ENCODE measurements at regions not wholly inside any gene's neighbourhood (a gene's known extent, or its start where the extent isn't known, plus 50 kb on each side); places are given as distances from the start of the nearest gene placed in this dataset.

- Histone ChIP-seq H3K79me2 (ENCODE audit: insufficient read depth, low read length) (no peaks in the 10 kb centered on the region), H3K36me3 (ENCODE audit: insufficient read depth, low read length) (no peaks in the 10 kb centered on the region), H3K9ac (ENCODE audit: low read depth, low read length) (no peak overlapping the region), H2AFZ (ENCODE audit: low read depth, low read length) (no peak overlapping the region), H3K27ac (ENCODE audit: low read length) (no peak overlapping the region), H3K9me3 (ENCODE audit: insufficient read depth, low read length, severe bottlenecking) (no peaks in the 10 kb centered on the region), H3K4me2 (ENCODE audit: insufficient read depth, low read length) (no peak overlapping the region), H3K4me1 (ENCODE audit: insufficient read depth, low read length) (no peaks in the 10 kb centered on the region), H3K4me3 (ENCODE audit: low read depth in 1 of 2, low read length in 2 of 2) (no peak overlapping the region), H3K27me3 (ENCODE audit: insufficient read depth, low read length, poor library complexity) (no peaks in the 10 kb centered on the region), H4K20me1 (ENCODE audit: insufficient read depth, low read length) (no peaks in the 10 kb centered on the region)
- no peak for TF ChIP-seq CTCF (IDR thresholded peaks at IDR 0.05; ENCODE audit: borderline replicate concordance, extremely low read depth, low read length, poor library complexity, severe bottlenecking)
- TF ChIP-seq EZH2 (IDR thresholded peaks at IDR 0.05; ENCODE audit: borderline replicate concordance, low read depth, low read length, severe bottlenecking): no peak
- ATAC-seq (ENCODE audit: insufficient read depth, low read depth): no peak
- DNase-seq: no peak
These were observed 1176.9 kb downstream of the TYW1 start for GRCh38 chr7:68173513-68173912.

- no peak for TF ChIP-seq EZH2 (IDR thresholded peaks at IDR 0.05; ENCODE audit: borderline replicate concordance, low read depth, low read length, severe bottlenecking)
- peak; percentile 79 for TF ChIP-seq CTCF (IDR thresholded peaks at IDR 0.05; ENCODE audit: borderline replicate concordance, extremely low read depth, low read length, poor library complexity, severe bottlenecking)
- H3K4me1 ChIP-seq (ENCODE audit: insufficient read depth, low read length): no peaks in the 10 kb centered on the region
- no peak overlapping the region for H3K4me2 ChIP-seq (ENCODE audit: insufficient read depth, low read length)
- H3K36me3 ChIP-seq (ENCODE audit: insufficient read depth, low read length): no peaks in the 10 kb centered on the region
- H3K4me3 ChIP-seq (ENCODE audit: low read depth in 1 of 2, low read length in 2 of 2): no peak overlapping the region
- DNase-seq (peak; percentile 46), ATAC-seq (ENCODE audit: insufficient read depth, low read depth) (no peak)
- no peak overlapping the region for H3K9ac ChIP-seq (ENCODE audit: low read depth, low read length)
- H4K20me1 ChIP-seq (ENCODE audit: insufficient read depth, low read length): no peaks in the 10 kb centered on the region
- H3K27me3 ChIP-seq (ENCODE audit: insufficient read depth, low read length, poor library complexity): no peaks in the 10 kb centered on the region
- H2AFZ ChIP-seq (ENCODE audit: low read depth, low read length): no peak overlapping the region
- no peaks in the 10 kb centered on the region for H3K9me3 ChIP-seq (ENCODE audit: insufficient read depth, low read length, severe bottlenecking)
- no peaks in the 10 kb centered on the region for H3K79me2 ChIP-seq (ENCODE audit: insufficient read depth, low read length)
- no peak overlapping the region for H3K27ac ChIP-seq (ENCODE audit: low read length)
These were observed 1180.3 kb downstream of the TYW1 start for GRCh38 chr7:68176974-68177373.

- no peak for TF ChIP-seq EZH2 (IDR thresholded peaks at IDR 0.05; ENCODE audit: borderline replicate concordance, low read depth, low read length, severe bottlenecking)
- TF ChIP-seq CTCF (IDR thresholded peaks at IDR 0.05; ENCODE audit: borderline replicate concordance, extremely low read depth, low read length, poor library complexity, severe bottlenecking): no peak
These were observed 1184.1 kb downstream of the TYW1 start for GRCh38 chr7:68180761-68181160.

GRCh38 chr7:68183176-68183575 lies 1186.5 kb downstream of the TYW1 start:
- Histone ChIP-seq H3K36me3 (ENCODE audit: insufficient read depth, low read length) (no peaks in the 10 kb centered on the region), H3K79me2 (ENCODE audit: insufficient read depth, low read length) (no peaks in the 10 kb centered on the region), H3K4me2 (ENCODE audit: insufficient read depth, low read length) (no peak overlapping the region), H3K4me1 (ENCODE audit: insufficient read depth, low read length) (no peaks in the 10 kb centered on the region), H4K20me1 (ENCODE audit: insufficient read depth, low read length) (no peaks in the 10 kb centered on the region), H3K9ac (ENCODE audit: low read depth, low read length) (no peak overlapping the region), H3K9me3 (ENCODE audit: insufficient read depth, low read length, severe bottlenecking) (no peaks in the 10 kb centered on the region), H2AFZ (ENCODE audit: low read depth, low read length) (no peak overlapping the region), H3K4me3 (ENCODE audit: low read depth in 1 of 2, low read length in 2 of 2) (no peak overlapping the region), H3K27ac (ENCODE audit: low read length) (no peak overlapping the region), H3K27me3 (ENCODE audit: insufficient read depth, low read length, poor library complexity) (no peaks in the 10 kb centered on the region)
- TF ChIP-seq CTCF (IDR thresholded peaks at IDR 0.05; ENCODE audit: borderline replicate concordance, extremely low read depth, low read length, poor library complexity, severe bottlenecking) (no peak), EZH2 (IDR thresholded peaks at IDR 0.05; ENCODE audit: borderline replicate concordance, low read depth, low read length, severe bottlenecking) (no peak)
- ATAC-seq (ENCODE audit: insufficient read depth, low read depth) (no peak), DNase-seq (no peak)

More at GRCh38 chr7:68180761-68181160, 1184.1 kb downstream of the TYW1 start:
- no peak overlapping the region for H3K9ac ChIP-seq (ENCODE audit: low read depth, low read length)
- H3K36me3 ChIP-seq (ENCODE audit: insufficient read depth, low read length): no peaks in the 10 kb centered on the region
- no peaks in the 10 kb centered on the region for H3K4me1 ChIP-seq (ENCODE audit: insufficient read depth, low read length)
- no peak overlapping the region for H2AFZ ChIP-seq (ENCODE audit: low read depth, low read length)
- H3K27me3 ChIP-seq (ENCODE audit: insufficient read depth, low read length, poor library complexity): no peaks in the 10 kb centered on the region
- no peak for ATAC-seq (ENCODE audit: insufficient read depth, low read depth)
- DNase-seq: no peak
- no peaks in the 10 kb centered on the region for H3K79me2 ChIP-seq (ENCODE audit: insufficient read depth, low read length)
- no peak overlapping the region for H3K4me2 ChIP-seq (ENCODE audit: insufficient read depth, low read length)
- H4K20me1 ChIP-seq (ENCODE audit: insufficient read depth, low read length): no peaks in the 10 kb centered on the region
- no peaks in the 10 kb centered on the region for H3K9me3 ChIP-seq (ENCODE audit: insufficient read depth, low read length, severe bottlenecking)
- no peak overlapping the region for H3K27ac ChIP-seq (ENCODE audit: low read length)
- H3K4me3 ChIP-seq (ENCODE audit: low read depth in 1 of 2, low read length in 2 of 2): no peak overlapping the region

All from DND-41 (cell line).